IMR-90 (cell line): ENCODE measurements at regions not wholly inside any gene's neighbourhood (a gene's known extent, or its start where the extent isn't known, plus 50 kb on each side); places are given as distances from the start of the nearest gene placed in this dataset.

Source experiments
- ATAC-seq: fragments of 200-7000 bp; cut with Tn5 transposase; 2 replicates; pipeline ENCODE4 v1.9.1; 2020; ENCODE audit warnings: low read depth, mild to moderate bottlenecking, moderate library complexity
- BruUV-seq: library from RNA; stranded (reverse); fragments of 400-500 nt; replicated peaks from 2 replicates; lab custom pipeline; 2021; lab: Mats Ljungman, UMichigan
- CTCF ChIA-PET: fragments of 300-600 bp; formaldehyde crosslinking; extraction: SDS; loops from one replicate; lab custom pipeline; 2021; ENCODE audit warnings: antibody characterized with exemption; lab: Yijun Ruan, JAX
- POLR2A ChIA-PET: fragments of 300-600 bp; sonication (Branson Sonifier 250); formaldehyde crosslinking; loops from one replicate; lab custom pipeline; 2022; ENCODE audit warnings: antibody characterized with exemption; ENCODE audit not compliant: unreplicated experiment; lab: Charles Lee
- DNase-seq: peaks from one replicate; pipeline ENCODE4 v3.0.0; 2013
- H2AFZ ChIP-seq: replicated peaks from 2 replicates; pipeline ENCODE3; 2013; ENCODE audit warnings: low read length, mild to moderate bottlenecking; ENCODE audit not compliant: poor library complexity
- H2AK5ac ChIP-seq: 2 replicates; pipeline ENCODE4 v1.6.1; 2013; ENCODE audit warnings: low read depth, low read length, inconsistent platforms
- H2AK9ac ChIP-seq: replicated peaks from 2 replicates; pipeline ENCODE3; 2013; ENCODE audit warnings: mild to moderate bottlenecking, low read depth, low read length, moderate library complexity; ENCODE audit not compliant: poor library complexity
- H2BK120ac ChIP-seq: 2 replicates; pipeline ENCODE4 v1.6.1; 2013; ENCODE audit warnings: low read depth, low read length, inconsistent platforms
- H2BK15ac ChIP-seq: 3 replicates; pipeline ENCODE4 v1.6.1; 2013; ENCODE audit warnings: low read depth, low read length, inconsistent platforms
- H2BK20ac ChIP-seq: 2 replicates; pipeline ENCODE4 v1.6.1; 2013; ENCODE audit warnings: low read depth, mild to moderate bottlenecking, inconsistent platforms, low read length, moderate library complexity
- H2BK5ac ChIP-seq: 2 replicates; pipeline ENCODE4 v1.6.1; 2013; ENCODE audit warnings: mild to moderate bottlenecking, low read depth, low read length, inconsistent platforms; ENCODE audit not compliant: poor library complexity, severe bottlenecking
- H3K14ac ChIP-seq: replicated peaks from 2 replicates; pipeline ENCODE4 v1.6.1; 2013; ENCODE audit warnings: low read depth, low read length, inconsistent platforms
- H3K18ac ChIP-seq: 2 replicates; pipeline ENCODE4 v1.6.1; 2013; ENCODE audit warnings: low read depth, low read length, control low read depth
- H3K23ac ChIP-seq: 2 replicates; pipeline ENCODE4 v1.6.1; 2013; ENCODE audit warnings: low read depth, low read length, inconsistent platforms
- H3K27ac ChIP-seq: 2 replicates; pipeline ENCODE4 v1.5.1; 2013; ENCODE audit warnings: mild to moderate bottlenecking, control low read depth, low read length; ENCODE audit not compliant: insufficient read depth
- H3K27me3 ChIP-seq: 2 replicates; pipeline ENCODE4 v1.6.1; 2013; ENCODE audit warnings: low read length; ENCODE audit not compliant: control insufficient read depth, insufficient read depth
- H3K36me3 ChIP-seq: 2 replicates; pipeline ENCODE4 v1.6.1; 2013; ENCODE audit warnings: low read length, mixed read lengths; ENCODE audit not compliant: control insufficient read depth, insufficient read depth
- H3K4ac ChIP-seq: 2 replicates; pipeline ENCODE4 v1.6.1; 2013; ENCODE audit warnings: low read depth, low read length, inconsistent platforms
- H3K4me1 ChIP-seq: 2 replicates; pipeline ENCODE4 v1.6.1; 2013; ENCODE audit warnings: low read length, mixed read lengths; ENCODE audit not compliant: control insufficient read depth, insufficient read depth
- H3K4me2 ChIP-seq: 2 replicates; pipeline ENCODE4 v1.6.1; 2013; ENCODE audit warnings: low read depth, mild to moderate bottlenecking, control low read depth, low read length, moderate library complexity
- H3K4me3 ChIP-seq: 2 replicates; pipeline ENCODE4 v1.5.1; 2013; ENCODE audit warnings: low read depth, mild to moderate bottlenecking, control low read depth, low read length, moderate library complexity; ENCODE audit not compliant: insufficient read depth
- H3K56ac ChIP-seq: 2 replicates; pipeline ENCODE4 v1.6.1; 2013; ENCODE audit warnings: low read length, inconsistent platforms; ENCODE audit not compliant: insufficient read depth; ENCODE audit errors: extremely low read depth
- H3K79me1 ChIP-seq, 2 experiments: 2 replicates each; pipeline ENCODE4 v1.6.1; 2013; ENCODE audit warnings: low read length in 2 of 2, inconsistent platforms in 1 of 2, low read depth in 1 of 2
- H3K9ac ChIP-seq: 2 replicates; pipeline ENCODE4 v1.6.1; 2013; ENCODE audit warnings: low read depth, low read length, control low read depth
- H3K9me1 ChIP-seq: 2 replicates; pipeline ENCODE4 v1.6.1; 2013; ENCODE audit warnings: low read length, inconsistent platforms; ENCODE audit not compliant: insufficient read depth
- H3K9me3 ChIP-seq: 2 replicates; pipeline ENCODE4 v1.6.1; 2013; ENCODE audit warnings: low read length; ENCODE audit not compliant: control insufficient read depth, insufficient read depth
- H4K20me1 ChIP-seq: 2 replicates; pipeline ENCODE4 v1.6.1; 2013; ENCODE audit warnings: low read length, inconsistent platforms; ENCODE audit not compliant: insufficient read depth
- H4K5ac ChIP-seq: 2 replicates; pipeline ENCODE4 v1.6.1; 2013; ENCODE audit warnings: mild to moderate bottlenecking, low read depth, low read length, control low read depth
- H4K8ac ChIP-seq, 2 experiments: 2 replicates each; pipeline ENCODE4 v1.6.1; 2013; ENCODE audit warnings: low read depth in 2 of 2, low read length in 2 of 2, control low read depth in 1 of 2, inconsistent platforms in 1 of 2
- H4K91ac ChIP-seq: 2 replicates; pipeline ENCODE4 v1.6.1; 2013; ENCODE audit warnings: low read depth, low read length, inconsistent platforms; ENCODE audit not compliant: insufficient read depth
- BHLHE40 ChIP-seq: fragments of 150-350 bp; IDR thresholded peaks from 2 replicates; pipeline ENCODE4 v1.6.1; 2016; ENCODE audit warnings: mild to moderate bottlenecking, low read depth, low read length
- CEBPB ChIP-seq: IDR thresholded peaks from 2 replicates; pipeline ENCODE4 v1.6.1; 2012; ENCODE audit warnings: low read depth, low read length, improper control_type of control experiment
- FOS ChIP-seq: fragments of 150-350 bp; IDR thresholded peaks from 2 replicates; pipeline ENCODE4 v1.6.1; 2016; ENCODE audit warnings: low read depth, low read length
- MAFK ChIP-seq: IDR thresholded peaks from 2 replicates; pipeline ENCODE4 v1.6.1; 2012; ENCODE audit warnings: low read depth, low read length, improper control_type of control experiment
- MAZ ChIP-seq: IDR thresholded peaks from 2 replicates; pipeline ENCODE4 v1.6.1; 2012; ENCODE audit warnings: low read depth, mild to moderate bottlenecking, low read length, improper control_type of control experiment, moderate library complexity, borderline replicate concordance
- NFE2L2 ChIP-seq: fragments of 150-350 bp; IDR thresholded peaks from 2 replicates; pipeline ENCODE4 v1.6.1; 2016; ENCODE audit warnings: low read depth, mild to moderate bottlenecking, low read length
- RAD21 ChIP-seq: IDR thresholded peaks from 2 replicates; pipeline ENCODE4 v1.6.1; 2012; ENCODE audit warnings: low read length, improper control_type of control experiment
- RCOR1 ChIP-seq: IDR thresholded peaks from 2 replicates; pipeline ENCODE4 v1.6.1; 2012; ENCODE audit warnings: mild to moderate bottlenecking, low read length, improper control_type of control experiment; ENCODE audit not compliant: insufficient replicate concordance
- RFX5 ChIP-seq: IDR thresholded peaks from 2 replicates; pipeline ENCODE4 v1.8.0; 2012; ENCODE audit warnings: low read depth, mild to moderate bottlenecking, low read length, moderate library complexity
- WGBS, 2 experiments: methylation state at CpG; one replicate each; pipeline versions ENCODE4 v1.1.5 to v1.1.7; 2013; ENCODE audit warnings: missing lambda C conversion rate in 2 of 2; ENCODE audit not compliant: insufficient read length in 1 of 2; ENCODE audit errors: extremely low coverage in 2 of 2; 5-methylcytosine and 5-hydroxymethylcytosine counted together
- dilution Hi-C: fragments of 300-500 bp; cut with HindIII; formaldehyde crosslinking; loops from one replicate; pipeline ENCODE4 v1.14.3; 2018; ENCODE audit warnings: low sequenced_read_pairs; ENCODE audit not compliant: unreplicated experiment
- in situ Hi-C: fragments of 300-500 bp; cut with MboI; formaldehyde crosslinking; loops from 3 replicates; pipeline ENCODE4 v1.14.3; 2019; ENCODE audit warnings: low sequenced_read_pairs, inconsistent platforms, mixed read lengths
- intact Hi-C: fragments of 100-400 bp; cut with micrococcal nuclease; formaldehyde crosslinking; loops from 2 replicates; pipeline ENCODE4 v1.10.0; 2022
- TF ChIP-seq, protein P1 (sequence below): fragments of 150-350 bp; IDR thresholded peaks from 2 replicates; pipeline ENCODE4 v1.6.1; 2017; ENCODE audit warnings: mild to moderate bottlenecking, antibody characterized with exemption, low read length, low read depth
- TF ChIP-seq, protein P2 (sequence below): conservative IDR thresholded peaks from 2 replicates; pipeline ENCODE4 v1.5.1; 2012; ENCODE audit warnings: mild to moderate bottlenecking, low read depth, low read length, improper control_type of control experiment

DNA sequence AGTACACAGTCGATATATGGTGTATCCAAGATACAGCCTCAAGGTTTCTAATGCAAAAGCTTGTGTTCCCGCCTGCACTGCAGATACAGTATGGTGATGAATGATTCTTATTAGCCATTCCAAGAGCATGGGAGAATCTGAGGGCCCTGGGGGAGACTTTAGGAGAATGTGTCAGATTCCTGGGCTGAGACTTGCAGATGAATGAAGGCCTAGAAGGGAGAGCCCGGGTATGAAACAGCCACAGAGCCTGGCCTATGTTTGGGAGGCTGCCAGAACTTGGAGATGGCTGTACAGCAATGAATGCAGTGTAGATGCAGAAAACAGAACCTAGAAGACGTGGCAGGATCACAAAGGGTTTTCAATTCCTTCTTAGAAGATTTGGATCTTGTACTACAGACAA lies 510.7 kb downstream of the HAPSTR1 start:
- POLR2A ChIA-PET, result no interaction called here
- Histone ChIP-seq H4K20me1 (no peaks in the 10 kb centered on the region), H3K23ac (no peak overlapping the region), H2AFZ (no peak overlapping the region), H4K5ac (no peak overlapping the region), H3K4me2 (no peak overlapping the region), H3K9ac (no peak overlapping the region), H2AK9ac (no peak overlapping the region), H2BK20ac (no peak overlapping the region), H2AK5ac (no peak overlapping the region), H2BK15ac (no peak overlapping the region), H4K91ac (no peak overlapping the region), H3K4ac (no peak overlapping the region), H3K9me3 (peaks cover 22% of the 10 kb centered on the region), H3K79me1 (no peaks in the 10 kb centered on the region), H3K4me3 (no peak overlapping the region), H3K36me3 (no peaks in the 10 kb centered on the region), H3K9me1 (no peaks in the 10 kb centered on the region), H2BK5ac (no peak overlapping the region), H4K8ac (no peak overlapping the region), H3K18ac (no peak overlapping the region), H3K56ac (no peak overlapping the region), H3K4me1 (no peaks in the 10 kb centered on the region), H3K27me3 (no peaks in the 10 kb centered on the region), H3K27ac (no peak overlapping the region), H3K14ac (no peak overlapping the region), H2BK120ac (no peak overlapping the region)
- DNase-seq (no peak), ATAC-seq (no peak)
- dilution Hi-C loops, result no loop called here
- intact Hi-C loops, result no loop called here
- no peak for TF ChIP-seq RFX5
- no peak for TF ChIP-seq CEBPB
- no peak for TF ChIP-seq NFE2L2
- TF ChIP-seq, protein P1, sequence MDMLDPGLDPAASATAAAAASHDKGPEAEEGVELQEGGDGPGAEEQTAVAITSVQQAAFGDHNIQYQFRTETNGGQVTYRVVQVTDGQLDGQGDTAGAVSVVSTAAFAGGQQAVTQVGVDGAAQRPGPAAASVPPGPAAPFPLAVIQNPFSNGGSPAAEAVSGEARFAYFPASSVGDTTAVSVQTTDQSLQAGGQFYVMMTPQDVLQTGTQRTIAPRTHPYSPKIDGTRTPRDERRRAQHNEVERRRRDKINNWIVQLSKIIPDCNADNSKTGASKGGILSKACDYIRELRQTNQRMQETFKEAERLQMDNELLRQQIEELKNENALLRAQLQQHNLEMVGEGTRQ, result no peak
- TF ChIP-seq MAFK, result no peak
- TF ChIP-seq MAZ, result no peak
- TF ChIP-seq RAD21, result no peak
- TF ChIP-seq FOS, result no peak
- TF ChIP-seq RCOR1, result no peak
- TF ChIP-seq, protein P2, sequence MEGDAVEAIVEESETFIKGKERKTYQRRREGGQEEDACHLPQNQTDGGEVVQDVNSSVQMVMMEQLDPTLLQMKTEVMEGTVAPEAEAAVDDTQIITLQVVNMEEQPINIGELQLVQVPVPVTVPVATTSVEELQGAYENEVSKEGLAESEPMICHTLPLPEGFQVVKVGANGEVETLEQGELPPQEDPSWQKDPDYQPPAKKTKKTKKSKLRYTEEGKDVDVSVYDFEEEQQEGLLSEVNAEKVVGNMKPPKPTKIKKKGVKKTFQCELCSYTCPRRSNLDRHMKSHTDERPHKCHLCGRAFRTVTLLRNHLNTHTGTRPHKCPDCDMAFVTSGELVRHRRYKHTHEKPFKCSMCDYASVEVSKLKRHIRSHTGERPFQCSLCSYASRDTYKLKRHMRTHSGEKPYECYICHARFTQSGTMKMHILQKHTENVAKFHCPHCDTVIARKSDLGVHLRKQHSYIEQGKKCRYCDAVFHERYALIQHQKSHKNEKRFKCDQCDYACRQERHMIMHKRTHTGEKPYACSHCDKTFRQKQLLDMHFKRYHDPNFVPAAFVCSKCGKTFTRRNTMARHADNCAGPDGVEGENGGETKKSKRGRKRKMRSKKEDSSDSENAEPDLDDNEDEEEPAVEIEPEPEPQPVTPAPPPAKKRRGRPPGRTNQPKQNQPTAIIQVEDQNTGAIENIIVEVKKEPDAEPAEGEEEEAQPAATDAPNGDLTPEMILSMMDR, result no peak
- TF ChIP-seq BHLHE40, result no peak
- no TSS peak for BruUV-seq
- in situ Hi-C loops, result no loop called here
- 7% methylated on average over 2 of the region's 4 CpGs; no CpG with 5 or more reads in 1 of the 2 experiments for WGBS, 2 experiments
- CTCF ChIA-PET, result no interaction called here
